Superior temporal gyrus (tissue), 1 donor: ENCODE measurements at regions not wholly inside any gene's neighbourhood (a gene's known extent, or its start where the extent isn't known, plus 50 kb on each side); places are given as distances from the start of the nearest gene placed in this dataset.
"Not testable (repeated sequence)": the region's sequence is repeated elsewhere in the genome, so short reads cannot be mapped to it uniquely, and the experiment has no call there.

Source experiments
- DNase-seq: peaks from one replicate; pipeline ENCODE4 v3.0.0-alpha.2; 2016; ENCODE audit errors: extremely low spot score

DNA sequence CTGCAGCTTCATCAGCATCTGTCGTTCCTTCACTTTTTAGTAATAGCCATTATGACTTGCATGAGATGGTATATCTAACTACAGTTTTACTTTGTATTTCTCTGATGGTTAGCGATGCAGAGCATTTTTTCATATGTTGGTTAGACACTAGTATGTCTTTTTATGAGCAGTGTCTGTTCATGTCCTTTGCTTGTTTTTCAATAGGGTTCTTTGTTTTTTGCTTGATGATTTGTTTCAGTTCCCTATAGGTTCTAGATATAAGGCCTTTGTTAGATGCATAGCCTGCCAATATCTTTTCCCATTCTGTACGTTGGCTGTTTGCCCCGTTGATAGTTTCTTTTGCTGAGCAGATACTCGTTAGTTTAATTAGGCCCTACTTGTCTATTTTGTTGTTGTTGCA is 487.2 kb upstream of the BCHE start:
- no peak for DNase-seq

DNA sequence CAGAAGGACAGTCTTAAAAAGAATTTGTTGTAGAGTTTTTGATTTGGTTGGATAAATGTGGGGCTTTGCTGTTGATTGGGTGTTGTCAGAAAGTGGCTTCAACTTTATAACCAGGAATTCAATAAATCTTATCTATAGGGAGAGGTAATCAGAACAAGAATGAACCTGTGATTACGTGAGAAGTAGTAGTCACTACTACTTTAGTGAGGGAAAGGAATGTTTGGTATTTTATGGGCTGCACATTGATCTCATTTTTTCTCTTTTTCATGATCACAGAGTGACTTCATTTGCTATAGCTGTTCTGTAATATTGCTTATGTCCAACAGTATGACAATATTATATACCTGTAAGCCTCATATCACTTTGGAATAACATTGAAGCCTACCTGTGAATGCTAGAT is 485.2 kb upstream of the BCHE start:
- DNase-seq: no peak

DNA sequence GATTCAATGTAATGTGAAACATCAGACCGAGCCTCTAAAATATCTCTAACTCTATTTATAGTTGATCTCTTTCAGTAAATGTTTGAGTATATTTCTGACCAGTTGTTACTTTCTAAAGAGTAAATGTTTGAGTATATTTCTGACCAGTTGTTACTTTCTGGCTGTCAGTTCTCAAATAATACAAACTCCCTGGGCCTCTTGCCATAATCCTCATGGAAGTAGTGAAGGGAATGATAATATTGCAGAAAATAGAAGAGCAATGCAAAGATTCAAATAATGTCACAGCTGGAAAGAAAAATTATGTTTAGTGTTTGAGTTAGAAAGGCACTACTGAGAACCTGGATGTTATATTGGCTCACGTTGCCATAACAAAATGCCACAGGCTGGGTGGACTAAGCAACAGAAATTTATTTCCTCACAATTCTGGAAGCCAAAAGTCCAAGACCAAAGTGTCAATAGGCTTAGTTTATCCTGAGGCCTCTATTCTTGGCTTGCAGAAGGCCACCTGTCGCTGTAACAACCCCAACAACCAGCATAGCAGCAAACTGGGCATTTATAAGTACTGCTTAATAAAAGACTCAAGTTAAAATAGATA is 470.6 kb upstream of the BCHE start:
- no peak for DNase-seq

DNA sequence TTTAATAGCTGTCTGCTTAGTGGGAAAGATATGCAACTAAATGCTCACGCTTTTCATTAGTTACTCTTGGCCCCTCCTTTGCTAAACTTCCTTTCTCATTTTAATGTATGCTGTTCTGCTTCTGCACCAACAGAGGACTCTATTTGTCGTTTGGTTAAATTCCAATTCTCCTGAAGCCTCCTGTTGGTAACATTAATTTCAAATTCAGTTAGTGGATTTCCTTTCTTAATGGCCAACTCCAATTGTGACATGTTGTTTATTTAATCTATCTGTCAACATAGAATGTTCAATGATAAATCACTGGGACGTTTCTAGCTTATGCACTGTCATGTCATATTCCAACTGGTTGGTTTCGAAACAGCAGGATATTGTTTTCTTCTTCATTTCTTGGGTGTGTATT is 467.4 kb upstream of the BCHE start:
- no peak for DNase-seq

DNA sequence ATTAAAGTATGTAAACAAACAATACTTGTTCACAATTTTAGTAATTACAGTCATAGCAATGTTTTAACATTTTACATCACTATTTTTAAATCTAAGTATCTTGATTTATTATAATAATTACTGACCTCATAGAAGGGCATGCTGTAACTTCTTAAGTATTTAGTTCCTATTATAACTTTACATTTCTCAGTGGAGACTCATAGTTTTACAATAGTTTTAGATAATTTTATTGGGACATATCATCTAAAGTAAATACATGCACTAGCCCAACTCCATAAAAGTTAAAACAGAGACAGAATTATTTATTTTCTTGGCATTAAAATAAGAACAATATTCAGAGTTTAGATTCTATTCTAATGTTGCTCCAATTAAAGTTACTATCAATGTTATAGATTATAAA is 466.5 kb upstream of the BCHE start:
- DNase-seq: no peak

DNA sequence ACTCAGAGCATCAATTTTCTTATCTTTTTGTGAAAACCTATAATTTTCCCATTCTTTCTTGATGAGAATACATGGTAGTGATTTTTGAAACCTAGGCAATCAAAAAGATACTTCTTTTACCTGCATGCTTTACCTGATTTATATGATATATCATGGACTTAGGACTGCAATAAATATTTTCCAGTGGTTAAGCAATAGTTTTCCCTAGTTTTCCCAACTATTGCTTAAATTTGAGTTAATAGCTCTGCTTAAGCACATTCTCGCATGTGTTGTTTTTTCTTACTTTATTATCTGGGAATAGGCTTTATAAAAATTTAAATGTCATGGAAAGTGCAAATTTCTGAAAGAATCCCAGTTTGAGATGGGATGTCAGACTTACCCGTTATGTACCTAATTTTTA is 465.1 kb upstream of the BCHE start:
- no peak for DNase-seq

DNA sequence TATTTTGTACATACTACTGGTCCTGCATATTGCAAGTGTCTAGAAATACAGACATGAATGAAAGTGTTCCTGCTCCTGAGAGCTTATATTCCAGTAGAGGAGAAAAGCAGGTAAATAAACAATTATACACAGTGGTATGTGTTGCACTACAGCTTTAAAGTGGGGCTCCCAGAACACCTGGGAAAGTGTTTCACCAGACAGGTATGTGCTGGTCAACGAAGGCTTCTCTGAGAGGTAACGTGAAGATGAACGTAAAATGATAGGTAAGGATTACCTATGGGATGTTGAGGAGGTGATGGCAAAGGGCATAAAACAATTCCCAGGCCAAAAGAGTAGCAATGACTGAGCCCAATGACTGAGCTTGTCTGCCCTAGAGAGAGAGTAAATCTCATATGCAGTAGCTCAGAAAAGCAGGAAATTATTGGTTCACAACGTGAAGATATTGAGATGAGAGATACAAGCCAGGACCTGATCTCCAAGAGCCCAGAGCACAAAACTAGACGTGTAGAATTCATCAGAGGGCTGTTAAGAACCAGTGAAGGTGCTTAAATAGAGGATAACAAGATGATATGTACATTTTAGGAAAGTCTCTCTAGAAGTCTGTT is 459.1 kb upstream of the BCHE start:
- DNase-seq: no peak

DNA sequence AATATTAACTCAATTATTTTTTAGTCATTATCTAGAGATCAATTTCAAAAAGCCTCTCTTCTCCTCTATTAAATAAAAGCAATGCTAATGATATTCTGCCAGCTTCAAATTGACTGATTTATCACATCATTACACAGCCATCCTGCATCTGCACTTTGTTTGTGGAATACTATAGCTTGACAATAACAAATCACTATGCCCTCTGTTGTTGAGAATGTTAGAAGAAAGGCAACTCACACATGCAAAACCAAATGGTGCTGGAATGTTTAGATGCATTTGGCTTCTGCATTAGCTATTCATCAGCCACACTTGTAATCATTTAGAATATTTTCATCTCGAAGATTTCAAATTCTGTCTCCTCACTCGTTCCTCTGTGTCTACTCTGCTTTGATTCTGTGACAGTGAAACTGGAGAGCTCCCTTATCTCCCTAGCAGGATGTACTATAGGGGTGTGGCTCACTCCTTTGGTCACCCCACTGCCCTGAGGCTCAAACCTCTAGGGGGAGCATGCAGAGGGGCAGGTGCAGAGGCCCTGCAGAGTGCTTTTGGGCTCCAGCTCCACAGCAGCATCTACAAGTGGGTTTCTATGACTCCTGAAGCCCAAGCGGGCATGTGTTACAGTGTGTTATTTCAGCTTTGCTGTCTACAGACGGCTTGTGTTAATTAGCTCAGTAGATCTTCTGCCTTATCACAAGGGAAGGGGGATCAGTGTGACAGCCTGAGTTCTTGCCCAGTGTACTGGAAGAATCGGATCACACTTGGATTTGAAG is 454.1 kb upstream of the BCHE start:
- DNase-seq: no peak

DNA sequence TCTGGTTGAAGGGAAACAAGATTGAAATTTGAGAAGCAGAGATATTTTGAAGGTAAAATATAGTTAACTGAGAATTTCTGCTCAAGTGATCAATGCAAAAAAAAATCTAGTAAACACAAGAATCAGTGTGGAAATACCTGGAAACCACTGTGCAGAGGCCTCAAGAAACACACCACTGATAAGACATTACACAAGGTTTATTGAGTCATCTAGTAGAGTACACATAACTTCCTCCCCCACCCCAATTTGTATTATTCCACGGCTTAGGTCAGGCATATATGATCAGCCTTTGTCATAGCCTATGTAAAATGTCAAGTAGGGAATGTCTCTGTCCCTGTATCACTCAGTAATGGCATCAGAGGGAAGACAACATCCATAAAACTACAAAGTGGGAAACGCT is 447.8 kb upstream of the BCHE start:
- no peak for DNase-seq

DNA sequence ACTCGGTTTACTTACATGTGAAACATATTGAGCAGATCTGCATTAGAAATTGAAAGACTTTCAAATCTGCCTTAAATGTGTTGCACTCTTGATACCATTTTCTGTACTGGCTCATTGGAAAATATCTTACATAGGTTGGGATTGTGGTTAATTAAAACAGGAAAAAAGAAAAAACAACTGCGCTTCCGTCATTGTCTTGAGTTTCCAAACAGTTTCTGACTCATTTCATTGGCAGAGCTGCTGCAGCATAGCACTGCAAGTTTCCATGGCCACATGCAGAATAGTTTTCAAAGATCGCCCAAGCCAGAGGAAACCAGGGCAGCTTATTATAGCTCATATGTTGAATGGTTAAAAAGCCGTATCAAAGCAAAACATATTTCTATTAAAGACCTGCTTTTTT is 446.6 kb upstream of the BCHE start:
- DNase-seq: peak; percentile 71

DNA sequence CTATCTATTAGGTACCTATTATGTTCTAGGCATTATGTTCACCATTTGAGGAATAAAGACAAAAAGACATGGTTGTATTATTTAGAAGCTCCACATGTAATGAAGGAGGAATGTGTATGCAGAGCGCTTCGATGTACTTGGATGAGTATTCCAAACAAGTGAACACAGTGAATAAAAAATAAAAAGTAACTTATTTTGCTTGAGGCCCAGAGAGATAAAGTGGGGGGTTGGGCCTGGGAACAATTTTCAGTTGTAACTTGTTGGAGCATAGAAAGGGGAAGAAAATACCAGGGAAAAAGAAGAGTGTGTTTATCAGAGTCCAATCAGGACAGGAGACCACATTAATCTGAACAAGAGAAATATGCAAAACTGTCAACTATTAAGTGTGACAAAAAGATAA is 445.7 kb upstream of the BCHE start:
- no peak for DNase-seq

DNA sequence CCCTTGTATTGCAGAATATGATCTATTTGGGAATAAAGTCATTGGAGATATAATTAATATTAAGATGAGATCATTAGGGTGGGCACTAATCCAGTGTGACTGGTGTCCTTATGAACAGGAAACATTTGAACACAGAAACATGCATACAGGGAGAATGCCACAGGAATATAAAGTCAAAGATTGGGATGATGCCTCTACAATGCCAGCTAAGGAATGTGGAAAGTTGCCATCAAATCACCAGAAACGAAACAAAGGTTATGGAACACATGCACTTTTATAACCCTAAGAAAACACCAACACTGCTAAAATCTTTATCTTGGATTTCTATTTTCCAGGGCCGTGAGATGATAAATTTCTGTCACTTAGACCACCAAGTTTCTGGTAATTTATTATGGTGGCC is 442.4 kb upstream of the BCHE start:
- DNase-seq: no peak

DNA sequence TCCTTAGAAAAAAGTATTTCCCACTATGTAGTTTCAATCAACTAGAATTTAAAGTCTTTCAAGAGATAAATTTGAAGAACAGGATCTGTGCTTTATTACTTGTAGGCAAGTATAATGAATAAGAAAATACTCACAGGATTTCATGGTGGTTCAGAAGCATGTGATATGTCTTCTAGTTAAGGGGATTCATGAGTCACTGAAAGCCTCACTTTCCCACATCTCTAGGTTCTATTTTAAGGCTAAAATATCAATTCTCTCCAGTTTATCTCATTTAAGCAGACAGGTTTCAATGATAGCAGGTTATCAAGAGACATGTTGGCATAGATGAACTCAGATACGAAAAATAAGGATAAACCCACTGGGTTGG is 437.8 kb upstream of the BCHE start:
- DNase-seq: no peak

DNA sequence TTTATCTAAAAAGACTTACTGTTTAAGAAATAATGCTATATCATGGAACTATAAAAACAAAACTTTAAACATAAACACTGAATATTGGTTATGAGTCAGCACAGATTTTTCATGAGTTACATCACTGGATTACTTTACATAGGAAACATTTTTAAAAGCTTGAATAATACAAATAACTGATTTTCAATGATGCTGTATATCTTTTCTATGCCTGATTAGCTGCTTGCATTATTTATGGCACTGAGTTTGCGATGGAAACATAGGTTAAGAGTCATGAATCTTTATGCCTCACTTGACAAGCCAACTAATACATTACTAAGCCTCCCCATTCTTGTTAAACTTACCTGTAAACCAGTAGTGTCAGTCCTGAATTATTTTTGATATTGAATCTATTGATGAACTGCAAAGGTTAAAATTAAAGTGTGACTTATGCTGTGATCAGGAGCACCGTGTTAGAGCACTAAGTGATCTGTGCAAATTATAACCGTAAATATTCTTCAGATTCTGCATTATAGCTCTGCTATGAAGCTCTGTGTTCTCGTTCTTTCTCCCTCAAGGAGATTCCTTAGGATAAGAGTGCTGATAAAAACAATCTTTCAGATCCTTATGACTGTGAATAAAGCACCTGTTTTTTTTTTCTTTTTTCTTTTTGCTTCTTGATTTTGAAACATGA is 437.3 kb upstream of the BCHE start:
- no peak for DNase-seq

DNA sequence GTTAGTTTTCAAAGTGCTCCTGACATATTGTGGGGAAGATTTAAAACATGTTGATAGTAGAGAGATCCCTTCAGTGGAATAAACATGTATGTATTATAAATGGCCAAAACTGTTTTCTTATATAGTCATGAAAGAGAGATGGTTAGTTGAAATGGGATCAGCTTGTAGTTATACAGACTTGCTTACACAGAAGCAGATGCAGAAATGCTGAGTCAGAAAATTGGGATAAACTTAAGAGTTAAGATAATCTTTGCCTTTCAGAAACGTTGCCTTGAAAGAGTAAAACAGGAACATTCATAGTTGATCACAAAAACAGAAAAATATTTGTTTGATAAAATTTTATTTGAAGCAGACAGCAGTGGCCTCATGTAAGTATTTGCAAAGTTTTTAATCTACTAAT is 433.2 kb upstream of the BCHE start:
- DNase-seq: no peak

DNA sequence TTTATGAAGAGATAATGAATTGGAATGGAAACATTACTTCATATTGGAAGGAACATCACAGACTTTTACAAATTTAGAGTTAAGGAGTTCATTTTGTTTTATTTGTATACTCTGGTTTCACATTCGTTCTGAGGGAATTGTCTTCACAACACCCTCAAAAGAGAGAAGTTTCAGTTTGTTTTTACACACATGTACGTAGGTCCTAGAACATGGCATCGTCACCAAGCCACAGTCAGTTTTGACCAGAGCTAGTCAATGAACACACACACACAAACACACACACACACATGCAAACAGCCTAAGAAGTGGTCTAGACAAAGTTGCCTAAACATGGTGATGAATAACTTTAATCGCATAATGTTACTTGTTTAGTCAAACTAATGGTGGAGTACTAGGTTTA is 427.9 kb upstream of the BCHE start:
- DNase-seq: no peak

DNA sequence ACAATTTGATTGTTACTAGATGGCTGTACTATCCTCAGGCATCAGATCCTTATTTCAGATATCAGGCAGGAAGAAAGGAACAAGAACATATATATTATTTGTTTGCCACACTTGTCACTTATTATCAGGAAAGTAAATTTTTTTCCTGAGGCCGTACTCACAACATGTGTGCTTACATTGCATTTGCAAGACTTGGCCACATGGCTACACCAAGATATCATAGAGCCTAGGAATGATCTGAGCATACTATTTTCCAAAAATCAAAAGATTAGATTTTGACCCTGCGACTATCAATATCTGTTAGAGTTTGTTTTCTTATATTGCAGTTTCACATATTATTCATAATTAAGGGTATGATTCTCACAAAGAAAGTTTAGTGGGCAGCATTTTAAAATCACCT is 426.2 kb upstream of the BCHE start:
- DNase-seq: no peak

DNA sequence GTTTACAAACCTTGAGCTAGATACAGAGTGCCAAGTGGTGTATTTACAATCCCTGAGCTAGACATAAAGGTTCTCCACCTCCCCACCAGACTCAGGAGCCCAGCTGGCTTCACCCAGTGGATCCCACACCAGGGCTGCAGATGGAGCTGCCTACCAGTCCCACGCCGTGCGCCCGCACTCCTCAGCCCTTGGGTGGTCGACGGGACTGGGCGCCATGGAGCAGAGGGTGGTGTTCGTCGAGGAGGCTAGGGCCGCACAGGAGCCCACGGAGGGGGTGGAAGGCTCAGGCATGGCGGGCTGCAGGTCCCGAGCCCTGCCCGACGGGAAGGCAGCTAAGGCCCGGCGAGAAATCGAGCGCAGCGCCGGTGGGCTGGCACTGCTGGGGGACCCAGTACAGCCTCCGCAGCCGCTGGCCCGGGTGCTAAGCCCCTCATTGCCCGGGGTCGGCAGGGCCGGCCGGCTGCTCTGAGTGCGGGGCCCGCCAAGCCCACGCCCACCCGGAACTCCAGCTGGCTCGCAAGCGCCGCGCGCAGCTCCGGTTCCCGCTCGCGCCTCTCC is 421.1 kb upstream of the BCHE start:
- DNase-seq: not testable (repeated sequence)

DNA sequence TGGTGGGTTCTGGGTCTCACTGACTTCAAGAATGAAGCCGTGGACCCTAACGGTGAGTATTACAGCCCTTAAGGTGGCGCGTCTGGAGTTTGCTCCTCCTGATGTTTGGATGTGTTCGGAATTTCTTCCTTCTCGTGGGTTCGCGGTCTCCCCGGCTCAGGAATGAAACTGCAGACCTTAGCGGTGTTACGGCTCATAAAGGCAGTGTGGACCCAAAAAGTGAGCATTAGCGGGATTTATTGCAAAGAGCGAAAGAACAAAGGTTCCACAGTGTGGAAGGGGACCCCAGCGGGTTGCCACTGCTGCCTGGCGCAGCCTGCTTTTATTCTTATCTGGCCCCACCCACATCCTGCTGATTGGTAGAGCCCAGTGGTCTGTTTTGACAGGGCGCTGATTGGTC is 420.5 kb upstream of the BCHE start:
- no peak for DNase-seq

DNA sequence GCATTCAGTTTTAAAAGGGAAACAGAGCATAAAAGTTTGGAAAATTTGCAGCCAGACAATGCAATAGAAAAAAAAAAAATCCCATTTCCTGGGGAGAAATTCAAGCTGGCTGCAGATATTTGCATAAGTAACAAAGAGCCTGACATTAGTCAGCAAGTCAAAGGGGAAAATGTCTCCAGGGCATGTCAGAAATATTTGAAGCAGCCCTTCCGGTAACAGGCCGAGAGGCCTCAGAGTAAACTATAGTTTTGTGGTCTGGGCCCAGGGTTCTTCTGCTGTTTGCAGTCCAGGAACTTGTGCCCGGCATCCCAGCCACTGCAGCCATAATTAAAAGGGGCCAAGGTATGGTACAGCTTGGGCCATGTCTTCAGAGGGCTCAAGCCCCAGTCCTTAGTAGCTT is 411.6 kb upstream of the BCHE start:
- DNase-seq: no peak

DNA sequence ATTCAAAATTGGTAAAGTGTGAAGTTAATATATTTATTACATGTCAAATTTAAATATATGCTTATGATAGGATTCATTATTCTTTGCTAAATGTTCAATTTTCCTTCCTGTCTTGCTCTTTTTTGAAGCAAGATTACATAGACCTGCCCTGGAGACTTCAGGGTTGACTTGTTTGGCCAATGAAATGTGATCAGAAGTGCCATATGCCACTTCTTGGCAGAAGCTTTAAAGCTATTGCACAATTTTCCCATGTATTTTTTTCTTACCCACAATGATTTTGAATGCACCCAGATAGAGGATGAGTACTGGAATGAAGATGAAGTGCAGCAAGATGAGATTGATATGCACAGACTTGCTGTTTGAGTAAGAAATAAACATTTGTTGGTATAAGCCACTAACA is 406.3 kb upstream of the BCHE start:
- DNase-seq: no peak

DNA sequence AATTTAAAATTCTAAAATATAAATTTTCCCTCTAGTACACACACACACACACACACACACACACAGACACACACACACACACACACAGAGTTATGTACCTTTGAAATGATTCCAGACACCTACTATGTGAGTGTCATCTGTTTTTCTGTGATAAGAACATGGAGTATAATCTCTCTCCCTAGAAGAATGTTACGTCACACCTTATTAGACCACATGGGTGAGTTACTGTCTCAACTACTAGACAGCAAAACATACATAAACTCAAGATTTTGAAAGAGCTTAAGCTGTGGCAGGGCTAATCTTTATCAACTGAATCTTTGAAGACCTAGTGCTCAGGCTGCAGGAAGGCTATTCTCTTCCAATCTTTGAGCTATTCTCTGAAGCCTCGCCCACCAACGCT is 385.9 kb upstream of the BCHE start:
- DNase-seq: no peak

DNA sequence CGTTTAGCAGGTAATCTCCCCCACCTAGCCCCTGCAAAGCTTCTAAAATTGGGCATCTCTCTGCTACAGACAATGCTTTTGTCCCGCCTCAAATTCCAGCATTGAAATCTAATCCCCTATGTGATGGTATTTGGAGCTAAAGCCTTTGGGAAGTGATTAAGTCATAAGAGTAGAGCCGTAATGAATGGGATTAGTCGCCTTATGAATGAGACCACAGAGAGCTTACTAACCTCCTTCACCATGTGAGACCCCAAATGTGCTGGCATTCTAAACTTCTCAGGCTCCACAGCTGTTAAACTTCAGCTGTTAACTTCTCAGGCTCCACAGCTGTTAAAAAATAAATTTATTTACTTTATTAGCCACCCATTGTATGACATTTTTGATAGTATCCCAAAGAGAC is 374.2 kb upstream of the BCHE start:
- DNase-seq: no peak
